Loucy (cell line): ENCODE measurements at regions not wholly inside any gene's neighbourhood (a gene's known extent, or its start where the extent isn't known, plus 50 kb on each side); places are given as distances from the start of the nearest gene placed in this dataset.

Source experiments
- EZH2phosphoT487 ChIP-seq: fragments of 200-600 bp; IDR thresholded peaks from 2 replicates; pipeline ENCODE4 v1.6.1; 2018; ENCODE audit warnings: antibody characterized with exemption, mild to moderate bottlenecking, moderate library complexity, borderline replicate concordance
- TF ChIP-seq, protein P1 (sequence below): fragments of 200-600 bp; sonication (generic); conservative IDR thresholded peaks from 2 replicates; pipeline ENCODE4 v1.5.1; 2014; ENCODE audit warnings: mild to moderate bottlenecking, antibody characterized with exemption, low read length

DNA sequence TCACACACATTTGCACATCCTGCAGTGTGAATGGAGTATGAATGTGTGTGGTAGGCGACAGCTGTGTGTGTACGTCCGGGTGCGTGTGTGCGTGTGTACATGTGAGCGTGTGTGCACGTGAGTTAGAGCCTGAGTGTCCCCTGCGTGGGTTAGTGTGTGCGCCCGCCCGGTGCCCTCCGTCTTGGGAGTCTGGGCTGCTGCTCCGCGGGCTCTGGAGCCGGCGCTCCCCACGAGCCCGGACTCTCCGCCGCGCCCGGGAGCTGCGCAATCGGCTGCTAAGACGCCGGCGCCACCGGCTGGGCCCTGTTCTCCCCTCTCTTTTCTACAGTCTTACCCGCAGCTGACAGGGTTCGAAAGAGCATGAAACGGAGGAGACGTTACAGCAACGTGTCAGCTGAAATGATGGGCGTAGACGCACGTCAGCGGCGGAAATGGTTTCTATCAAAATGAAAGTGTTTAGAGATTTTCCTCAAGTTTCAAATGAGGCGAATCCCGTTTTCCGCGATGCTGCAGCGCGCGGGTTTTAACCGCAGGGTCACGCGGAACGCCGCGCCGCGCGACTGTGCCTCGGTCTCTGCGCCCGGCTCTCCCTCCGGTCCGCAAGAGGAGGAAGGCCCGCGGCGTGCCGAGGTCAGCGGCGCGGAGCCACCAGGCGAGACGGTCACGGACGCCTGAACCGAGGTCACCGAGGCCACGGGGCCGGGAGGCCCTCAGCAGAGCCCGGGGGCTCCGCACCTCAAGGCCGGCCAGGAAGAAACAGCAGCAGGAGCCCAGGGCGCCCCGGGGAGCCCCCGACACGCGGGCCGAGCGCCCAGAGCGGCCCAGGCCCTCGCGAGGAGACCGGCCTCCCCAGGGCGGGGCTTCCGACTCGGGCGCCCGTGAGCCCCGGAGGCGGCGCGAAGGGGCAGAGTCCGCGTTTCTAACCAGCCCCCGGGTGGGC, 95.3 kb upstream of the BHLHE23 start:
- TF ChIP-seq, protein P1, sequence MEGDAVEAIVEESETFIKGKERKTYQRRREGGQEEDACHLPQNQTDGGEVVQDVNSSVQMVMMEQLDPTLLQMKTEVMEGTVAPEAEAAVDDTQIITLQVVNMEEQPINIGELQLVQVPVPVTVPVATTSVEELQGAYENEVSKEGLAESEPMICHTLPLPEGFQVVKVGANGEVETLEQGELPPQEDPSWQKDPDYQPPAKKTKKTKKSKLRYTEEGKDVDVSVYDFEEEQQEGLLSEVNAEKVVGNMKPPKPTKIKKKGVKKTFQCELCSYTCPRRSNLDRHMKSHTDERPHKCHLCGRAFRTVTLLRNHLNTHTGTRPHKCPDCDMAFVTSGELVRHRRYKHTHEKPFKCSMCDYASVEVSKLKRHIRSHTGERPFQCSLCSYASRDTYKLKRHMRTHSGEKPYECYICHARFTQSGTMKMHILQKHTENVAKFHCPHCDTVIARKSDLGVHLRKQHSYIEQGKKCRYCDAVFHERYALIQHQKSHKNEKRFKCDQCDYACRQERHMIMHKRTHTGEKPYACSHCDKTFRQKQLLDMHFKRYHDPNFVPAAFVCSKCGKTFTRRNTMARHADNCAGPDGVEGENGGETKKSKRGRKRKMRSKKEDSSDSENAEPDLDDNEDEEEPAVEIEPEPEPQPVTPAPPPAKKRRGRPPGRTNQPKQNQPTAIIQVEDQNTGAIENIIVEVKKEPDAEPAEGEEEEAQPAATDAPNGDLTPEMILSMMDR: no peak
- TF ChIP-seq EZH2phosphoT487: no peak
